ENCODE measurements at regions not wholly inside any gene's neighbourhood (a gene's known extent, or its start where the extent isn't known, plus 50 kb on each side); places are given as distances from the start of the nearest gene placed in this dataset.

DNA sequence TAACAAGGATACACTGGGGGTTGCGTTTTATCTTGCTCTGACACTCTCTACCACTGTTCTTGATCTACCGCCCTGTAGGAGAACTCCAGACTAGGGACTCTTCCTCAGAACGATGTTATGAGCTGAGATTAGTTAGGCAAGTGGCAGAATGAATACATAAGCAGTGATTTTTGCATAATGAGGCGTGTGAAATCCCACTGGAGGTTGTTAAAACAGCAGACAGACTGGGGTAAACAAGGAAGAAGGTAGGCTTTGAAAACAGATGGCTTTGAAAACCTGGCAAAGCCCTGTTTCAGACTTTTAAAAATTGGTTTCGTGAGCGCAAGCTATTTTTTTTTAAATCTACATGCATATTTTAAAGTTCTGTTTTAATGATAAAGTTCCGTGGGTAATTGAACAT lies 785.2 kb downstream of the TYW1 start:
- no peak for TF ChIP-seq EZH2 (IDR thresholded peaks at IDR 0.05; ENCODE audit: insufficient read depth, low read length)
- TF ChIP-seq, protein P1, sequence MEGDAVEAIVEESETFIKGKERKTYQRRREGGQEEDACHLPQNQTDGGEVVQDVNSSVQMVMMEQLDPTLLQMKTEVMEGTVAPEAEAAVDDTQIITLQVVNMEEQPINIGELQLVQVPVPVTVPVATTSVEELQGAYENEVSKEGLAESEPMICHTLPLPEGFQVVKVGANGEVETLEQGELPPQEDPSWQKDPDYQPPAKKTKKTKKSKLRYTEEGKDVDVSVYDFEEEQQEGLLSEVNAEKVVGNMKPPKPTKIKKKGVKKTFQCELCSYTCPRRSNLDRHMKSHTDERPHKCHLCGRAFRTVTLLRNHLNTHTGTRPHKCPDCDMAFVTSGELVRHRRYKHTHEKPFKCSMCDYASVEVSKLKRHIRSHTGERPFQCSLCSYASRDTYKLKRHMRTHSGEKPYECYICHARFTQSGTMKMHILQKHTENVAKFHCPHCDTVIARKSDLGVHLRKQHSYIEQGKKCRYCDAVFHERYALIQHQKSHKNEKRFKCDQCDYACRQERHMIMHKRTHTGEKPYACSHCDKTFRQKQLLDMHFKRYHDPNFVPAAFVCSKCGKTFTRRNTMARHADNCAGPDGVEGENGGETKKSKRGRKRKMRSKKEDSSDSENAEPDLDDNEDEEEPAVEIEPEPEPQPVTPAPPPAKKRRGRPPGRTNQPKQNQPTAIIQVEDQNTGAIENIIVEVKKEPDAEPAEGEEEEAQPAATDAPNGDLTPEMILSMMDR (IDR thresholded peaks at IDR 0.05; ENCODE audit: insufficient read depth, low read depth, low read length): no peak

Data from astrocyte (in vitro differentiated cells and primary cell).